Natural killer cell (primary cell): ENCODE measurements at regions not wholly inside any gene's neighbourhood (a gene's known extent, or its start where the extent isn't known, plus 50 kb on each side); places are given as distances from the start of the nearest gene placed in this dataset.

ENCODE experiments used
- ATAC-seq, 3 donors: fragments of 150-1000 bp in 2 of 3; fragments of 200-7000 bp in 1 of 3; cut with Tn5 transposase; 1 replicate in 1 of 3; 2 replicates in 2 of 3; pipeline ENCODE4 v1.10.0; 2021; ENCODE audit warnings: mild to moderate bottlenecking in 2 of 3, moderate library complexity in 2 of 3
- DNase-seq, 2 donors: peaks; one replicate each; pipeline versions ENCODE4 v3.0.0 to v3.0.0-alpha.2; 2013 to 2021; ENCODE audit warnings: mixed read lengths in 1 of 2
- H3K27ac ChIP-seq: one replicate; pipeline ENCODE4 v1.5.1; 2013; ENCODE audit warnings: mild to moderate bottlenecking, low read length
- H3K27me3 ChIP-seq: one replicate; pipeline ENCODE4 v1.6.1; 2013; ENCODE audit warnings: low read length; ENCODE audit not compliant: control insufficient read depth, insufficient read depth
- H3K36me3 ChIP-seq: one replicate; pipeline ENCODE4 v1.6.1; 2013; ENCODE audit warnings: low read length; ENCODE audit not compliant: control insufficient read depth, insufficient read depth
- H3K4me1 ChIP-seq: one replicate; pipeline ENCODE4 v1.6.1; 2013; ENCODE audit warnings: low read length; ENCODE audit not compliant: control insufficient read depth, insufficient read depth
- H3K4me3 ChIP-seq: one replicate; pipeline ENCODE4 v1.5.1; 2013; ENCODE audit warnings: low read length
- H3K9me3 ChIP-seq: one replicate; pipeline ENCODE4 v1.6.1; 2013; ENCODE audit warnings: low read length; ENCODE audit not compliant: control insufficient read depth, insufficient read depth
- H3K27ac Mint-ChIP-seq, 2 donors: one replicate each; pipeline ENCODE4 v1.8.0; 2022; ENCODE audit warnings: mild to moderate bottlenecking in 2 of 2, mixed read lengths in 2 of 2, moderate library complexity in 1 of 2
- H3K27me3 Mint-ChIP-seq, 2 donors: one replicate each; pipeline ENCODE4 v1.8.0; 2022; ENCODE audit warnings: low read depth in 2 of 2, mixed read lengths in 2 of 2
- H3K36me3 Mint-ChIP-seq: one replicate; pipeline ENCODE4 v1.8.0; 2022; ENCODE audit warnings: mixed read lengths
- H3K4me1 Mint-ChIP-seq, 2 donors: one replicate each; pipeline ENCODE4 v1.8.0; 2022; ENCODE audit warnings: mixed read lengths in 2 of 2
- H3K4me3 Mint-ChIP-seq: one replicate; pipeline ENCODE4 v1.8.0; 2022; ENCODE audit warnings: mild to moderate bottlenecking, moderate library complexity, mixed read lengths
- H3K9me3 Mint-ChIP-seq, 2 donors: one replicate each; pipeline ENCODE4 v1.8.0; 2022; ENCODE audit warnings: mixed read lengths in 2 of 2
- CTCF ChIP-seq: fragments of 200-600 bp; IDR thresholded peaks from one replicate; pipeline ENCODE4 v1.8.0; 2022; ENCODE audit warnings: antibody characterized with exemption
- WGBS: methylation state at CpG from one replicate; pipeline ENCODE4 v1.1.7; 2013; ENCODE audit warnings: missing lambda C conversion rate; ENCODE audit not compliant: insufficient coverage; 5-methylcytosine and 5-hydroxymethylcytosine counted together
- intact Hi-C: fragments of 100-400 bp; cut with micrococcal nuclease; formaldehyde crosslinking; loops from one replicate; pipeline ENCODE4 v1.14.2; 2022

GRCh38 chr1:103372866-103373265 is 152.6 kb upstream of the RNPC3 start:
- peaks cover 9% of the 10 kb centered on the region in 2 donors for H3K9me3 Mint-ChIP-seq
- H3K4me1 Mint-ChIP-seq: no peaks in the 10 kb centered on the region
- Histone ChIP-seq H3K9me3 (peaks cover 2% of the 10 kb centered on the region), H3K4me1 (no peaks in the 10 kb centered on the region), H3K27ac (no peak overlapping the region), H3K36me3 (no peaks in the 10 kb centered on the region), H3K27me3 (no peaks in the 10 kb centered on the region), H3K4me3 (no peak overlapping the region)
- H3K27ac Mint-ChIP-seq: no peak overlapping the region
- DNase-seq (no peak), ATAC-seq (no peak)
- no peaks in the 10 kb centered on the region for H3K36me3 Mint-ChIP-seq
- H3K4me3 Mint-ChIP-seq: no peak overlapping the region
- intact Hi-C loops: no loop called here
- no peak for TF ChIP-seq CTCF
- H3K27me3 Mint-ChIP-seq: no peaks in the 10 kb centered on the region

GRCh38 chr1:103371234-103371633 is 154.3 kb upstream of the RNPC3 start:
- no peaks in the 10 kb centered on the region for H3K36me3 ChIP-seq
- Mint-ChIP-seq H3K9me3 (peaks cover 9 to 13% of the 10 kb centered on the region in 2 donors), H3K4me3 (no peak overlapping the region), H3K36me3 (no peaks in the 10 kb centered on the region), H3K27me3 (no peaks in the 10 kb centered on the region), H3K4me1 (no peaks in the 10 kb centered on the region), H3K27ac (no peak overlapping the region)
- DNase-seq: no peak
- no peak overlapping the region for H3K4me3 ChIP-seq
- no peak overlapping the region for H3K27ac ChIP-seq
- no peaks in the 10 kb centered on the region for H3K27me3 ChIP-seq
- TF ChIP-seq CTCF: no peak
- no peaks in the 10 kb centered on the region for H3K4me1 ChIP-seq
- ATAC-seq: no peak
- intact Hi-C loops: no loop called here
- peaks cover 2% of the 10 kb centered on the region for H3K9me3 ChIP-seq
- WGBS: 91% methylated on average over 1 of the region's 2 CpGs

GRCh38 chr1:103367186-103367585 is 158.3 kb upstream of the RNPC3 start:
- H3K4me3 ChIP-seq: no peak overlapping the region
- Mint-ChIP-seq H3K27me3 (no peaks in the 10 kb centered on the region), H3K27ac (no peak overlapping the region), H3K36me3 (no peaks in the 10 kb centered on the region), H3K9me3 (peaks cover 7 to 15% of the 10 kb centered on the region in 2 donors), H3K4me1 (no peaks in the 10 kb centered on the region), H3K4me3 (no peak overlapping the region)
- no peak for TF ChIP-seq CTCF
- H3K36me3 ChIP-seq: no peaks in the 10 kb centered on the region
- no peaks in the 10 kb centered on the region for H3K27me3 ChIP-seq
- DNase-seq (no peak), ATAC-seq (no peak)
- peaks cover 2% of the 10 kb centered on the region for H3K9me3 ChIP-seq
- 73% methylated on average over 3 of the region's 4 CpGs for WGBS
- H3K4me1 ChIP-seq: no peaks in the 10 kb centered on the region
- H3K27ac ChIP-seq: no peak overlapping the region
- intact Hi-C loops: no loop called here

GRCh38 chr1:103365860-103366569 is 159.5 kb upstream of the RNPC3 start:
- Histone ChIP-seq H3K4me3 (no peak overlapping the region), H3K27me3 (no peaks in the 10 kb centered on the region), H3K36me3 (no peaks in the 10 kb centered on the region), H3K4me1 (no peaks in the 10 kb centered on the region), H3K27ac (no peak overlapping the region), H3K9me3 (no peaks in the 10 kb centered on the region)
- intact Hi-C loops: no loop called here
- WGBS: 87% methylated on average over 4 of the region's 5 CpGs
- H3K36me3 Mint-ChIP-seq: no peaks in the 10 kb centered on the region
- no peak for ATAC-seq
- H3K27me3 Mint-ChIP-seq: no peaks in the 10 kb centered on the region
- no peak for DNase-seq
- peaks cover 3 to 10% of the 10 kb centered on the region in 2 donors for H3K9me3 Mint-ChIP-seq
- no peaks in the 10 kb centered on the region for H3K4me1 Mint-ChIP-seq
- no peak overlapping the region for H3K27ac Mint-ChIP-seq
- H3K4me3 Mint-ChIP-seq: no peak overlapping the region
- TF ChIP-seq CTCF: no peak
